K562 (cell line): ENCODE measurements at regions not wholly inside any gene's neighbourhood (a gene's known extent, or its start where the extent isn't known, plus 50 kb on each side); places are given as distances from the start of the nearest gene placed in this dataset.

Source experiments
- ATAC-seq: fragments of 200-7000 bp; cut with Tn5 transposase; 3 replicates; pipeline ENCODE4 v1.9.1; 2020; ENCODE audit warnings: moderate library complexity
- BruUV-seq: library from RNA; stranded (reverse); fragments of 400-500 nt; replicated peaks from 2 replicates; lab custom pipeline; 2021; lab: Mats Ljungman, UMichigan
- CTCF ChIA-PET: fragments of 300-600 bp; formaldehyde crosslinking; extraction: SDS; loops from one replicate; lab custom pipeline; 2021; ENCODE audit warnings: low intra/inter-chr PET ratio; lab: Yijun Ruan, JAX
- POLR2A ChIA-PET: fragments of 300-600, 350-650 bp; sonication (Branson Sonifier 250); formaldehyde crosslinking; extraction: SDS; loops from one replicate; lab custom pipeline; 2021; ENCODE audit warnings: antibody characterized with exemption, inconsistent platforms; lab: Yijun Ruan, JAX
- DNase-seq, 4 experiments: peaks; one replicate each; pipeline versions ENCODE4 v3.0.0 to v3.0.0-alpha.2; 2011 to 2018; ENCODE audit warnings: low spot score in 3 of 4, mixed read lengths in 3 of 4; ENCODE audit errors: extremely low read depth in 1 of 4
- FAIRE-seq: peaks from 2 replicates; lab custom pipeline; 2011; peaks lifted over from hg19 to GRCh38; lab: Jason Lieb, UNC
- H2AFZ ChIP-seq: 2 replicates; pipeline ENCODE4 v1.6.0; 2011; ENCODE audit warnings: low read depth, low read length, control low read depth, inconsistent platforms
- H3K27ac ChIP-seq: fragments of 200-600 bp; 3 replicates; pipeline ENCODE4 v1.8.0; 2011; ENCODE audit warnings: low read depth, mild to moderate bottlenecking, control low read depth, inconsistent platforms, low read length, moderate library complexity, mixed read lengths; ENCODE audit errors: extremely low read depth
- H3K27me3 ChIP-seq, 2 experiments: fragments of 300-600 bp in 1 of 2; 2 replicates in 1 of 2; 3 replicates in 1 of 2; pipeline versions ENCODE4 v1.6.0 to v1.8.0; 2011; ENCODE audit warnings: inconsistent platforms in 2 of 2, low read length in 2 of 2, mild to moderate bottlenecking in 1 of 2, mixed read lengths in 1 of 2, moderate library complexity in 1 of 2; ENCODE audit not compliant: control insufficient read depth in 2 of 2, insufficient read depth in 2 of 2
- H3K36me3 ChIP-seq: fragments of 300-600 bp; 3 replicates; pipeline ENCODE4 v1.8.0; 2011; ENCODE audit warnings: mild to moderate bottlenecking, low read length, inconsistent platforms; ENCODE audit not compliant: control insufficient read depth, insufficient read depth
- H3K4me1 ChIP-seq, 2 experiments: fragments of 200-600 bp in 1 of 2; replicated peaks in 1 of 2; 2 replicates in 1 of 2; 3 replicates in 1 of 2; pipeline versions ENCODE4 v1.5.1 to v1.8.0; 2011; ENCODE audit warnings: inconsistent platforms in 2 of 2, low read length in 2 of 2, mild to moderate bottlenecking in 1 of 2, mixed read lengths in 1 of 2, moderate library complexity in 1 of 2; ENCODE audit not compliant: control insufficient read depth in 2 of 2, insufficient read depth in 2 of 2
- H3K4me2 ChIP-seq: 2 replicates; pipeline ENCODE4 v1.6.1; 2011; ENCODE audit warnings: low read length, control low read depth, inconsistent platforms, mixed read lengths; ENCODE audit not compliant: insufficient read depth
- H3K4me3 ChIP-seq: fragments of 200-600 bp; sonication (generic), shearing (Covaris generic); 2 replicates; pipeline ENCODE4 v1.5.1; 2016; ENCODE audit warnings: control low read depth, inconsistent platforms
- H3K79me2 ChIP-seq: fragments of 200-600 bp; 3 replicates; pipeline ENCODE4 v1.8.0; 2011; ENCODE audit warnings: low read length, inconsistent platforms; ENCODE audit not compliant: control insufficient read depth, insufficient read depth
- H3K9ac ChIP-seq, 2 experiments: 2 replicates each; pipeline versions ENCODE4 v1.6.0 to v1.6.1; 2011; ENCODE audit warnings: low read depth in 2 of 2, low read length in 2 of 2, control low read depth in 1 of 2, inconsistent platforms in 1 of 2, mild to moderate bottlenecking in 1 of 2, mixed read lengths in 1 of 2; ENCODE audit not compliant: insufficient read depth in 1 of 2
- H3K9me1 ChIP-seq: one replicate; pipeline ENCODE4 v1.6.0; 2011; ENCODE audit warnings: inconsistent platforms, mild to moderate bottlenecking, low read length, moderate library complexity; ENCODE audit not compliant: control insufficient read depth, insufficient read depth
- H3K9me3 ChIP-seq: replicated peaks from 2 replicates; pipeline ENCODE4 v1.5.1; 2011; ENCODE audit warnings: low read depth, low read length, inconsistent platforms; ENCODE audit not compliant: control insufficient read depth, insufficient read depth
- H4K20me1 ChIP-seq: replicated peaks from 2 replicates; pipeline ENCODE4 v1.6.1; 2011; ENCODE audit warnings: low read length, inconsistent platforms, mixed read lengths; ENCODE audit not compliant: control insufficient read depth, insufficient read depth
- ATF6 ChIP-seq: sonication (generic); formaldehyde crosslinking; IDR thresholded peaks from 2 replicates; pipeline ENCODE4 v1.4.0; 2020; ENCODE audit warnings: mild to moderate bottlenecking, missing genetic modification reagents
- CBFB ChIP-seq: sonication (generic); formaldehyde crosslinking; IDR thresholded peaks from 2 replicates; pipeline ENCODE4 v1.4.0; 2020; ENCODE audit warnings: mild to moderate bottlenecking, missing genetic modification reagents
- EP400 ChIP-seq: fragments of 450-650 bp; IDR thresholded peaks from 2 replicates; pipeline ENCODE4 v1.6.1; 2017; ENCODE audit warnings: antibody characterized with exemption, mild to moderate bottlenecking, moderate library complexity
- ETV6 ChIP-seq, 3 experiments: fragments of 150-350 bp in 1 of 3; sonication (generic) in 1 of 3; formaldehyde crosslinking in 1 of 3; IDR thresholded peaks; 2 replicates each; pipeline versions ENCODE4 v1.6.1 to v1.8.0; 2014 to 2022; ENCODE audit warnings: borderline replicate concordance in 2 of 3, low read depth in 2 of 3, antibody characterized with exemption in 1 of 3, low read length in 1 of 3, mild to moderate bottlenecking in 1 of 3, missing genetic modification reagents in 1 of 3
- TOE1 ChIP-seq, 2 experiments: fragments of 450-650 bp in 1 of 2; sonication (generic) in 1 of 2; formaldehyde crosslinking in 1 of 2; IDR thresholded peaks; 2 replicates each; pipeline versions ENCODE4 v1.7.1 to v1.8.0; 2016 to 2022; ENCODE audit warnings: borderline replicate concordance in 2 of 2, mild to moderate bottlenecking in 2 of 2, antibody characterized with exemption in 1 of 2, inconsistent platforms in 1 of 2, low read depth in 1 of 2, missing genetic modification reagents in 1 of 2, moderate library complexity in 1 of 2
- ZNF143 ChIP-seq: sonication (generic); formaldehyde crosslinking; IDR thresholded peaks from 2 replicates; pipeline ENCODE4 v1.9.0; 2022; ENCODE audit warnings: mild to moderate bottlenecking, missing genetic modification reagents
- ZNF311 ChIP-seq: fragments of 250-450 bp; sonication (Bioruptor Pico); IDR thresholded peaks from 2 replicates; pipeline ENCODE4 v1.4.0; 2020; ENCODE audit warnings: mild to moderate bottlenecking, moderate library complexity
- WGBS: fragments of 100-300 bp; shearing (Covaris generic); methylation state at CpG from one replicate; pipeline ENCODE4 v1.1.6; 2016; ENCODE audit warnings: low coverage, mixed read lengths; ENCODE audit not compliant: insufficient coverage; ENCODE audit errors: missing lambda C conversion rate; 5-methylcytosine and 5-hydroxymethylcytosine counted together
- in situ Hi-C: fragments of 300-500 bp; cut with MboI; formaldehyde crosslinking; loops from 4 replicates; pipeline ENCODE4 v1.15.0; 2018; ENCODE audit warnings: inconsistent platforms, mixed read lengths
- intact Hi-C: fragments of 100-400 bp; cut with micrococcal nuclease; formaldehyde crosslinking; loops from 2 replicates; pipeline ENCODE4 v1.14.2; 2022
- TF ChIP-seq, protein P1 (sequence below), 2 experiments: IDR thresholded peaks; 2 replicates each; pipeline ENCODE4 v1.6.1; 2012; ENCODE audit warnings: improper control_type of control experiment in 2 of 2, low read depth in 2 of 2, low read length in 2 of 2, borderline replicate concordance in 1 of 2
- TF ChIP-seq, protein P2 (sequence below), 2 experiments: fragments of 200-800 bp in 1 of 2; sonication (Bioruptor generic) in 1 of 2; sonication (generic) in 1 of 2; formaldehyde crosslinking in 1 of 2; IDR thresholded peaks in 1 of 2; conservative IDR thresholded peaks in 1 of 2; 2 replicates each; pipeline versions ENCODE4 v1.5.0 to v1.6.1; 2016 to 2020; ENCODE audit warnings: missing compliant biosample characterization in 1 of 2, missing genetic modification characterization in 1 of 2, missing genetic modification reagents in 1 of 2

DNA sequence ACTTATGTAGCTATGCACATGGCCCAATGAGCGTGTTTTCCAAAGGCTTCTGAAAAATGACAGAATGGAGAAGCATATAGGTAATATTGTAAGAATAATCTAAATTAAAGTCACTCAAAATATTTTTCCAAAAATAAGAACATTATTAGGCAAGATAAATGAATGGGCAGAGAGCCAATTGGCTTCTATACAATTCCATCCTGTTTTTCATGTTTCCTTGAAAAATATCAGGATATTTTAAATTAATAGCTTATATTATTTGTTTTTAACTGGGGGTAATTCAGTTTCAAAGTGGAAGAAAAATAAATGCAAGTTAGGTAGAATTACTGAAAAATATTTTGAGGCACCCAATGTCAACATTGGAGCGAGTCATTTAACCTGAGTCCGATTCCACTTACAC is 183.5 kb downstream of the PLK2 start:
- H2AFZ ChIP-seq, result no peak overlapping the region
- no peak for ATAC-seq
- TF ChIP-seq, protein P1, sequence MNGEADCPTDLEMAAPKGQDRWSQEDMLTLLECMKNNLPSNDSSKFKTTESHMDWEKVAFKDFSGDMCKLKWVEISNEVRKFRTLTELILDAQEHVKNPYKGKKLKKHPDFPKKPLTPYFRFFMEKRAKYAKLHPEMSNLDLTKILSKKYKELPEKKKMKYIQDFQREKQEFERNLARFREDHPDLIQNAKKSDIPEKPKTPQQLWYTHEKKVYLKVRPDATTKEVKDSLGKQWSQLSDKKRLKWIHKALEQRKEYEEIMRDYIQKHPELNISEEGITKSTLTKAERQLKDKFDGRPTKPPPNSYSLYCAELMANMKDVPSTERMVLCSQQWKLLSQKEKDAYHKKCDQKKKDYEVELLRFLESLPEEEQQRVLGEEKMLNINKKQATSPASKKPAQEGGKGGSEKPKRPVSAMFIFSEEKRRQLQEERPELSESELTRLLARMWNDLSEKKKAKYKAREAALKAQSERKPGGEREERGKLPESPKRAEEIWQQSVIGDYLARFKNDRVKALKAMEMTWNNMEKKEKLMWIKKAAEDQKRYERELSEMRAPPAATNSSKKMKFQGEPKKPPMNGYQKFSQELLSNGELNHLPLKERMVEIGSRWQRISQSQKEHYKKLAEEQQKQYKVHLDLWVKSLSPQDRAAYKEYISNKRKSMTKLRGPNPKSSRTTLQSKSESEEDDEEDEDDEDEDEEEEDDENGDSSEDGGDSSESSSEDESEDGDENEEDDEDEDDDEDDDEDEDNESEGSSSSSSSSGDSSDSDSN (IDR thresholded peaks at IDR 0.05; ENCODE audit: borderline replicate concordance in 1 of 2, low read depth in 2 of 2, low read length in 2 of 2), result no peak
- TF ChIP-seq EP400 (no peak), TOE1 (IDR thresholded peaks at IDR 0.05; ENCODE audit: borderline replicate concordance) (no peak), TOE1 (CRISPR knock-in tag; IDR thresholded peaks at IDR 0.05; ENCODE audit: borderline replicate concordance, low read depth) (no peak), ETV6 (IDR thresholded peaks at IDR 0.05; ENCODE audit: borderline replicate concordance in 1 of 2, low read depth in 2 of 2, low read length in 1 of 2) (no peak), ETV6 (CRISPR knock-in tag; IDR thresholded peaks at IDR 0.05; ENCODE audit: borderline replicate concordance) (no peak), CBFB (CRISPR knock-in tag) (no peak), ZNF143 (no peak), ZNF311 (no peak), ATF6 (CRISPR knock-in tag) (no peak)
- TF ChIP-seq, protein P2, sequence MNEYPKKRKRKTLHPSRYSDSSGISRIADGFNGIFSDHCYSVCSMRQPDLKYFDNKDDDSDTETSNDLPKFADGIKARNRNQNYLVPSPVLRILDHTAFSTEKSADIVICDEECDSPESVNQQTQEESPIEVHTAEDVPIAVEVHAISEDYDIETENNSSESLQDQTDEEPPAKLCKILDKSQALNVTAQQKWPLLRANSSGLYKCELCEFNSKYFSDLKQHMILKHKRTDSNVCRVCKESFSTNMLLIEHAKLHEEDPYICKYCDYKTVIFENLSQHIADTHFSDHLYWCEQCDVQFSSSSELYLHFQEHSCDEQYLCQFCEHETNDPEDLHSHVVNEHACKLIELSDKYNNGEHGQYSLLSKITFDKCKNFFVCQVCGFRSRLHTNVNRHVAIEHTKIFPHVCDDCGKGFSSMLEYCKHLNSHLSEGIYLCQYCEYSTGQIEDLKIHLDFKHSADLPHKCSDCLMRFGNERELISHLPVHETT (CRISPR knock-in tag; conservative IDR thresholded peaks at IDR 0.05 in 1 of 2, IDR thresholded peaks at IDR 0.05 in 1 of 2), result no peak
- H3K79me2 ChIP-seq, result no peaks in the 10 kb centered on the region
- ChIA-PET CTCF (no interaction called here), POLR2A (no interaction called here)
- WGBS, result 30% methylated on average over 3 of the region's 3 CpGs
- no peaks in the 10 kb centered on the region for H3K9me1 ChIP-seq
- H3K4me3 ChIP-seq, result no peak overlapping the region
- in situ Hi-C loops, result no loop called here
- no peaks in the 10 kb centered on the region for H3K27me3 ChIP-seq
- intact Hi-C loops, result no loop called here
- no peaks in the 10 kb centered on the region for H3K9me3 ChIP-seq
- H4K20me1 ChIP-seq, result no peaks in the 10 kb centered on the region
- H3K9ac ChIP-seq, result no peak overlapping the region
- DNase-seq, result no peak
- no peak overlapping the region for H3K4me2 ChIP-seq
- no peaks in the 10 kb centered on the region for H3K4me1 ChIP-seq
- H3K36me3 ChIP-seq, result no peaks in the 10 kb centered on the region
- no peak for FAIRE-seq
- no TSS peak for BruUV-seq
- H3K27ac ChIP-seq, result no peak overlapping the region
